ENCODE measurements at regions not wholly inside any gene's neighbourhood (a gene's known extent, or its start where the extent isn't known, plus 50 kb on each side); places are given as distances from the start of the nearest gene placed in this dataset.

GRCh38 chr10:69693886-69694285 lies 63.8 kb downstream of the FAM241B start:
- no peak overlapping the region for H3K14ac ChIP-seq (ENCODE audit: low read length in 2 of 2)

GRCh38 chr10:69696073-69696731 lies 66.2 kb downstream of the FAM241B start:
- Histone ChIP-seq H3K4me2 (ENCODE audit: low read length, poor library complexity, severe bottlenecking) (no peak overlapping the region), H2BK120ac (ENCODE audit: low read depth, low read length) (no peak overlapping the region), H4K8ac (ENCODE audit: low read length) (no peak overlapping the region), H2AK5ac (ENCODE audit: low read length, severe bottlenecking) (no peak overlapping the region), H2BK5ac (ENCODE audit: low read depth, low read length, poor library complexity, severe bottlenecking) (no peak overlapping the region), H3K36me3 (ENCODE audit: control insufficient read depth in 1 of 2, insufficient read depth in 2 of 2, low read depth in 1 of 2, low read length in 2 of 2) (no peaks in the 10 kb centered on the region), H2BK12ac (ENCODE audit: low read length in 2 of 2) (no peak overlapping the region), H3K4me3 (ENCODE audit: insufficient read depth in 1 of 2, low read depth in 1 of 2, low read length in 2 of 2) (no peak overlapping the region), H3K9me3 (ENCODE audit: control insufficient read depth, low read length) (no peaks in the 10 kb centered on the region), H3K18ac (ENCODE audit: low read depth in 1 of 2, low read length in 2 of 2) (no peak overlapping the region), H2AFZ (ENCODE audit: low read depth, low read length) (no peak overlapping the region), H3K27me3 (ENCODE audit: control insufficient read depth in 1 of 2, insufficient read depth in 1 of 2, low read length in 2 of 2) (peaks cover 0 to 41% of the 10 kb centered on the region in 2 experiments), H3K14ac (ENCODE audit: low read length in 2 of 2) (no peak overlapping the region), H3K23ac (ENCODE audit: low read length in 2 of 2) (no peak overlapping the region), H4K91ac (ENCODE audit: low read length) (no peak overlapping the region), H3K9ac (ENCODE audit: low read length) (peak overlapping the region; percentile 50), H3K4ac (ENCODE audit: low read depth in 1 of 2, low read length in 2 of 2) (no peak overlapping the region), H3K27ac (ENCODE audit: low read length, poor library complexity, severe bottlenecking) (no peak overlapping the region), H2BK15ac (ENCODE audit: low read depth, poor library complexity, severe bottlenecking) (peak overlapping the region; percentile 19), H3K4me1 (ENCODE audit: control insufficient read depth, insufficient read depth, low read depth, low read length) (peaks cover 1% of the 10 kb centered on the region), H3K79me1 (replicated peaks; ENCODE audit: low read length, poor library complexity, severe bottlenecking) (no peaks in the 10 kb centered on the region)
- WGBS: 87% methylated on average over 5 of the region's 9 CpGs
- DNase-seq: peak; percentile 91

More at GRCh38 chr10:69693886-69694285, 63.8 kb downstream of the FAM241B start:
- no peak overlapping the region for H3K4me3 ChIP-seq (ENCODE audit: insufficient read depth in 1 of 2, low read depth in 1 of 2, low read length in 2 of 2)
- H3K9ac ChIP-seq (ENCODE audit: low read length): no peak overlapping the region
- no peak overlapping the region for H3K18ac ChIP-seq (ENCODE audit: low read depth in 1 of 2, low read length in 2 of 2)
- H2BK15ac ChIP-seq (ENCODE audit: low read depth, poor library complexity, severe bottlenecking): no peak overlapping the region
- H3K4ac ChIP-seq (ENCODE audit: low read depth in 1 of 2, low read length in 2 of 2): no peak overlapping the region
- H4K91ac ChIP-seq (ENCODE audit: low read length): no peak overlapping the region
- H3K4me1 ChIP-seq (ENCODE audit: control insufficient read depth, insufficient read depth, low read depth, low read length): peaks cover 1% of the 10 kb centered on the region
- H3K79me1 ChIP-seq (replicated peaks; ENCODE audit: low read length, poor library complexity, severe bottlenecking): no peaks in the 10 kb centered on the region
- H3K36me3 ChIP-seq (ENCODE audit: control insufficient read depth in 1 of 2, insufficient read depth in 2 of 2, low read depth in 1 of 2, low read length in 2 of 2): no peaks in the 10 kb centered on the region
- no peak overlapping the region for H4K8ac ChIP-seq (ENCODE audit: low read length)
- H2AK5ac ChIP-seq (ENCODE audit: low read length, severe bottlenecking): no peak overlapping the region
- no peak overlapping the region for H2AFZ ChIP-seq (ENCODE audit: low read depth, low read length)
- H3K9me3 ChIP-seq (ENCODE audit: control insufficient read depth, low read length): no peaks in the 10 kb centered on the region
- no peak overlapping the region for H2BK5ac ChIP-seq (ENCODE audit: low read depth, low read length, poor library complexity, severe bottlenecking)
- no peak overlapping the region for H3K23ac ChIP-seq (ENCODE audit: low read length in 2 of 2)
- DNase-seq: no peak
- no peak overlapping the region for H2BK12ac ChIP-seq (ENCODE audit: low read length in 2 of 2)
- peaks cover 0 to 39% of the 10 kb centered on the region in 2 experiments for H3K27me3 ChIP-seq (ENCODE audit: control insufficient read depth in 1 of 2, insufficient read depth in 1 of 2, low read length in 2 of 2)
- H3K4me2 ChIP-seq (ENCODE audit: low read length, poor library complexity, severe bottlenecking): no peak overlapping the region
- no peak overlapping the region for H3K27ac ChIP-seq (ENCODE audit: low read length, poor library complexity, severe bottlenecking)
- H2BK120ac ChIP-seq (ENCODE audit: low read depth, low read length): no peak overlapping the region

- Histone ChIP-seq H3K4me3 (ENCODE audit: insufficient read depth in 1 of 2, low read depth in 1 of 2, low read length in 2 of 2) (no peak overlapping the region), H3K4me2 (ENCODE audit: low read length, poor library complexity, severe bottlenecking) (no peak overlapping the region), H2AFZ (ENCODE audit: low read depth, low read length) (no peak overlapping the region), H3K27ac (ENCODE audit: low read length, poor library complexity, severe bottlenecking) (no peak overlapping the region), H3K23ac (ENCODE audit: low read length in 2 of 2) (no peak overlapping the region), H4K8ac (ENCODE audit: low read length) (no peak overlapping the region), H3K4ac (ENCODE audit: low read depth in 1 of 2, low read length in 2 of 2) (peak overlapping the region in 1 of 2 experiments; percentile 10), H3K9me3 (ENCODE audit: control insufficient read depth, low read length) (no peaks in the 10 kb centered on the region), H3K27me3 (ENCODE audit: control insufficient read depth in 1 of 2, insufficient read depth in 1 of 2, low read length in 2 of 2) (peaks cover 0 to 48% of the 10 kb centered on the region in 2 experiments), H3K36me3 (ENCODE audit: control insufficient read depth in 1 of 2, insufficient read depth in 2 of 2, low read depth in 1 of 2, low read length in 2 of 2) (no peaks in the 10 kb centered on the region), H2BK5ac (ENCODE audit: low read depth, low read length, poor library complexity, severe bottlenecking) (no peak overlapping the region), H2BK120ac (ENCODE audit: low read depth, low read length) (no peak overlapping the region), H2AK5ac (ENCODE audit: low read length, severe bottlenecking) (no peak overlapping the region), H3K79me1 (replicated peaks; ENCODE audit: low read length, poor library complexity, severe bottlenecking) (no peaks in the 10 kb centered on the region), H3K18ac (ENCODE audit: low read depth in 1 of 2, low read length in 2 of 2) (no peak overlapping the region), H3K4me1 (ENCODE audit: control insufficient read depth, insufficient read depth, low read depth, low read length) (peaks cover 1% of the 10 kb centered on the region), H2BK15ac (ENCODE audit: low read depth, poor library complexity, severe bottlenecking) (no peak overlapping the region), H3K14ac (ENCODE audit: low read length in 2 of 2) (no peak overlapping the region), H4K91ac (ENCODE audit: low read length) (no peak overlapping the region), H2BK12ac (ENCODE audit: low read length in 2 of 2) (no peak overlapping the region), H3K9ac (ENCODE audit: low read length) (no peak overlapping the region)
- DNase-seq: no peak
- 71% methylated on average over 4 of the region's 4 CpGs for WGBS
These were observed 67.0 kb downstream of the FAM241B start for GRCh38 chr10:69697006-69697405.

- peak overlapping the region in 1 of 2 experiments; percentile 72 for H3K18ac ChIP-seq (ENCODE audit: low read depth in 1 of 2, low read length in 2 of 2)
- WGBS: 25% methylated on average over 2 of the region's 3 CpGs
- no peak overlapping the region for H2BK15ac ChIP-seq (ENCODE audit: low read depth, poor library complexity, severe bottlenecking)
- no peak overlapping the region for H2AK5ac ChIP-seq (ENCODE audit: low read length, severe bottlenecking)
- H3K4me2 ChIP-seq (ENCODE audit: low read length, poor library complexity, severe bottlenecking): no peak overlapping the region
- no peak overlapping the region for H3K9ac ChIP-seq (ENCODE audit: low read length)
- H3K9me3 ChIP-seq (ENCODE audit: control insufficient read depth, low read length): peaks cover 26% of the 10 kb centered on the region
- no peak overlapping the region for H2AFZ ChIP-seq (ENCODE audit: low read depth, low read length)
- no peaks in the 10 kb centered on the region for H3K4me1 ChIP-seq (ENCODE audit: control insufficient read depth, insufficient read depth, low read depth, low read length)
- H3K14ac ChIP-seq (ENCODE audit: low read length in 2 of 2): no peak overlapping the region
- no peak overlapping the region for H2BK5ac ChIP-seq (ENCODE audit: low read depth, low read length, poor library complexity, severe bottlenecking)
- peaks cover 0 to 61% of the 10 kb centered on the region in 2 experiments for H3K27me3 ChIP-seq (ENCODE audit: control insufficient read depth in 1 of 2, insufficient read depth in 1 of 2, low read length in 2 of 2)
- peak overlapping the region; percentile 62 for H2BK120ac ChIP-seq (ENCODE audit: low read depth, low read length)
- no peak overlapping the region for H4K91ac ChIP-seq (ENCODE audit: low read length)
- H3K4me3 ChIP-seq (ENCODE audit: insufficient read depth in 1 of 2, low read depth in 1 of 2, low read length in 2 of 2): no peak overlapping the region
- no peaks in the 10 kb centered on the region for H3K36me3 ChIP-seq (ENCODE audit: control insufficient read depth in 1 of 2, insufficient read depth in 2 of 2, low read depth in 1 of 2, low read length in 2 of 2)
- no peaks in the 10 kb centered on the region for H3K79me1 ChIP-seq (replicated peaks; ENCODE audit: low read length, poor library complexity, severe bottlenecking)
- no peak overlapping the region for H3K4ac ChIP-seq (ENCODE audit: low read depth in 1 of 2, low read length in 2 of 2)
- peak overlapping the region; percentile 27 for H3K27ac ChIP-seq (ENCODE audit: low read length, poor library complexity, severe bottlenecking)
- H4K8ac ChIP-seq (ENCODE audit: low read length): no peak overlapping the region
- no peak overlapping the region for H3K23ac ChIP-seq (ENCODE audit: low read length in 2 of 2)
- no peak for DNase-seq
- H2BK12ac ChIP-seq (ENCODE audit: low read length in 2 of 2): no peak overlapping the region
These were observed 73.2 kb downstream of the FAM241B start for GRCh38 chr10:69703256-69703655.

Data from mesenchymal stem cell (in vitro differentiated cells and primary cell).